Vagina (tissue), 2 donors: ENCODE measurements at regions not wholly inside any gene's neighbourhood (a gene's known extent, or its start where the extent isn't known, plus 50 kb on each side); places are given as distances from the start of the nearest gene placed in this dataset.
A peak's percentile ranks its signal among the peaks of the same experiment; 100 is the strongest.

Experiments
- DNase-seq, 2 donors: peaks; one replicate each; pipeline ENCODE4 v3.0.0-alpha.2; 2017; ENCODE audit errors: extremely low spot score in 2 of 2
- H3K27ac ChIP-seq: fragments of 200-600 bp; sonication (generic); one replicate; pipeline ENCODE4 v1.5.1; 2019
- H3K27me3 ChIP-seq: fragments of 200-600 bp; sonication (generic); one replicate; pipeline ENCODE4 v1.5.1; 2019
- H3K36me3 ChIP-seq, 2 donors: fragments of 200-600 bp; sonication (generic); one replicate each; pipeline ENCODE4 v1.5.1; 2017 to 2019
- H3K4me1 ChIP-seq: fragments of 200-600 bp; sonication (generic); one replicate; pipeline ENCODE4 v1.5.1; 2019
- H3K4me3 ChIP-seq, 2 donors: fragments of 200-600 bp; sonication (generic); 1 replicate in 1 of 2; 2 replicates in 1 of 2; pipeline ENCODE4 v1.5.1; 2016 to 2019
- H3K9me3 ChIP-seq: fragments of 200-600 bp; sonication (generic); one replicate; pipeline ENCODE4 v1.5.1; 2019
- POLR2A ChIP-seq, 2 donors: fragments of 450-650 bp; IDR thresholded peaks; one replicate each; pipeline ENCODE4 v1.6.1; 2017; ENCODE audit warnings: antibody characterized with exemption in 2 of 2, mild to moderate bottlenecking in 2 of 2, moderate library complexity in 2 of 2
- POLR2AphosphoS5 ChIP-seq, 2 donors: sonication (generic); formaldehyde crosslinking; IDR thresholded peaks; one replicate each; pipeline ENCODE4 v1.9.0; 2017; ENCODE audit warnings: antibody characterized with exemption in 2 of 2, mild to moderate bottlenecking in 2 of 2, low read depth in 1 of 2; ENCODE audit not compliant: insufficient read depth in 1 of 2
- intact Hi-C: fragments of 100-400 bp; cut with DNase I; formaldehyde crosslinking; loops from one replicate; pipeline ENCODE4 v1.15.1; 2023
- TF ChIP-seq, protein P1 (sequence below), 3 experiments: fragments of 450-650 bp in 2 of 3; fragments of 200-600 bp in 1 of 3; sonication (generic) in 1 of 3; IDR thresholded peaks; one replicate each; pipeline ENCODE4 v1.5.1; 2017 to 2019; ENCODE audit warnings: antibody characterized with exemption in 3 of 3, mild to moderate bottlenecking in 2 of 3, moderate library complexity in 2 of 3

DNA sequence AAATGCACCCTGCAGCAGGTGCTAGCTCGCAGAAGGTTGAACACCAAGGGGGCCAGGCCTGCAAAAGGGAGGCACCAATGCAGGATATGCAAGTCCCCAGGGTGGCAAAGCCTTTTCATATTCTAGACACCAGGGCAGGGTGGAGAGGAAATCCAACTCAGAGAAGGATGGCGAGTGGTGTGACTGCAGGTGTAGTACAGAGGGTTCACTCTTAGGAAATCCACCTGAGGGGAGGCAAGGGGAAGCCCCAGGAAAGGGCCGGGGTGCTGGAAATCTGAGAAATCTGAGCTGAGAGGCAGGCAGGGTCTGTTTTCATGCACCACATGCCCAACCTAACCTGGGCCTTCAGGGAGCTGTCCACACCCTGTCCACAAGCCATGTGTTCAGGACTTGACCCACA, 163.2 kb upstream of the CTTNBP2NL start:
- H3K27ac ChIP-seq = no peak overlapping the region
- no peaks in the 10 kb centered on the region for H3K36me3 ChIP-seq
- H3K9me3 ChIP-seq = no peaks in the 10 kb centered on the region
- no peaks in the 10 kb centered on the region for H3K27me3 ChIP-seq
- no peaks in the 10 kb centered on the region for H3K4me1 ChIP-seq
- peak in 1 of 2 donors; percentile 37 for DNase-seq
- intact Hi-C loops = no loop called here
- H3K4me3 ChIP-seq = no peak overlapping the region
- TF ChIP-seq POLR2AphosphoS5 (IDR thresholded peaks at IDR 0.05; ENCODE audit: insufficient read depth in 1 of 2, low read depth in 1 of 2) (no peak), POLR2A (IDR thresholded peaks at IDR 0.05) (no peak)
- TF ChIP-seq, protein P1, sequence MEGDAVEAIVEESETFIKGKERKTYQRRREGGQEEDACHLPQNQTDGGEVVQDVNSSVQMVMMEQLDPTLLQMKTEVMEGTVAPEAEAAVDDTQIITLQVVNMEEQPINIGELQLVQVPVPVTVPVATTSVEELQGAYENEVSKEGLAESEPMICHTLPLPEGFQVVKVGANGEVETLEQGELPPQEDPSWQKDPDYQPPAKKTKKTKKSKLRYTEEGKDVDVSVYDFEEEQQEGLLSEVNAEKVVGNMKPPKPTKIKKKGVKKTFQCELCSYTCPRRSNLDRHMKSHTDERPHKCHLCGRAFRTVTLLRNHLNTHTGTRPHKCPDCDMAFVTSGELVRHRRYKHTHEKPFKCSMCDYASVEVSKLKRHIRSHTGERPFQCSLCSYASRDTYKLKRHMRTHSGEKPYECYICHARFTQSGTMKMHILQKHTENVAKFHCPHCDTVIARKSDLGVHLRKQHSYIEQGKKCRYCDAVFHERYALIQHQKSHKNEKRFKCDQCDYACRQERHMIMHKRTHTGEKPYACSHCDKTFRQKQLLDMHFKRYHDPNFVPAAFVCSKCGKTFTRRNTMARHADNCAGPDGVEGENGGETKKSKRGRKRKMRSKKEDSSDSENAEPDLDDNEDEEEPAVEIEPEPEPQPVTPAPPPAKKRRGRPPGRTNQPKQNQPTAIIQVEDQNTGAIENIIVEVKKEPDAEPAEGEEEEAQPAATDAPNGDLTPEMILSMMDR (IDR thresholded peaks at IDR 0.05) = no peak

DNA sequence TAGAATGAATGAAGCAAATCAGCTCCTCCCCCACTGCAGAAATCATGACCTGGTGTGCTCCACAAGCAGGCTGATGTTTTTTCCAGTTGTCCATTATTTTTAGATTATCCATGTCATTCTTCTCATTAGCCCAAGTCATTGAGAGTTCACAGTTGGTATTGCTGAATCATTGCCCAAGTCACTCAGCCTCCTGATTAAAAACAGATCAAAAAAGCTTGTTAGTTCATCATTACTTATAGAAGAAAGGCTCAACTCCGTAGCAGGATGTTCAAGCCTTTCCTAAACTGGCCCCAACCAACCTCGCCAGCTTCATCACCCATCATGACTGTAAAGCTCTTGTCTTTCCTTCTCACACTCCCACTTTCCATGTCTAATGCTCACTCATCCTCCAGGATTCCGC, 161.3 kb upstream of the CTTNBP2NL start:
- H3K4me1 ChIP-seq = no peaks in the 10 kb centered on the region
- no peaks in the 10 kb centered on the region for H3K36me3 ChIP-seq
- intact Hi-C loops = no loop called here
- no peaks in the 10 kb centered on the region for H3K27me3 ChIP-seq
- DNase-seq = peak in 1 of 2 donors; percentile 37
- TF ChIP-seq POLR2AphosphoS5 (IDR thresholded peaks at IDR 0.05; ENCODE audit: insufficient read depth in 1 of 2, low read depth in 1 of 2) (no peak), POLR2A (IDR thresholded peaks at IDR 0.05) (no peak)
- TF ChIP-seq, protein P1 (IDR thresholded peaks at IDR 0.05) = no peak
- no peak overlapping the region for H3K4me3 ChIP-seq
- H3K27ac ChIP-seq = no peak overlapping the region
- H3K9me3 ChIP-seq = no peaks in the 10 kb centered on the region

DNA sequence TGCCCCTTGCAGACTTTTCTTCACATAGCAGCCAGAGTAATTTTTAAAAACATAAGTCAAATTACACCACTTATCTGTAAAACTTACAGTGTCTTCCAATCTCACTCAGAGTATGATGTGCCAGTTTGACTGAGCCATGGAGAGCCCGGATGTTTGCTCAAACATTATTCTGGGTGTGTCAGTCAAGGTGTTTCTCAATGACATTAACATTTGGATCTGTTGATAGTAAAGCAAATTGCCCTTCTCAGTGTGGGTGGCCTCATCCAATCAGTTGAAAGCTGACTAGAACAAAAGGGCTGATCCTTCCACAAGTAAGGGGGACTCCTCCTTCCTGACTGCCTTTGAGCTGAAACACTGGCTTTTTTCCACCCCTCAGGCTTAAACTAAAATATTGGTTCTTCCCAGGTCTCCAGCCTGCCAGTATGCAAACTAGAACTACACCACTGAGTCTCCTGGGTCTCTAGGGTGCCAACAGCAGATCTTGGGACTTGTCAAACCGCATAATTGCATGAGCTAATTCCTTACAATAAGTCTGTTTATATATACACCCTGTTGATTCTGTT, 157.9 kb upstream of the CTTNBP2NL start:
- intact Hi-C loops = no loop called here
- DNase-seq = no peak
- no peaks in the 10 kb centered on the region for H3K27me3 ChIP-seq
- no peaks in the 10 kb centered on the region for H3K4me1 ChIP-seq
- TF ChIP-seq POLR2A (IDR thresholded peaks at IDR 0.05) = no peak
- TF ChIP-seq POLR2AphosphoS5 (IDR thresholded peaks at IDR 0.05; ENCODE audit: insufficient read depth in 1 of 2, low read depth in 1 of 2) = no peak
- TF ChIP-seq, protein P1 (IDR thresholded peaks at IDR 0.05) = no peak
- H3K9me3 ChIP-seq = no peaks in the 10 kb centered on the region
- H3K4me3 ChIP-seq = no peak overlapping the region
- H3K36me3 ChIP-seq = no peaks in the 10 kb centered on the region
- no peak overlapping the region for H3K27ac ChIP-seq

DNA sequence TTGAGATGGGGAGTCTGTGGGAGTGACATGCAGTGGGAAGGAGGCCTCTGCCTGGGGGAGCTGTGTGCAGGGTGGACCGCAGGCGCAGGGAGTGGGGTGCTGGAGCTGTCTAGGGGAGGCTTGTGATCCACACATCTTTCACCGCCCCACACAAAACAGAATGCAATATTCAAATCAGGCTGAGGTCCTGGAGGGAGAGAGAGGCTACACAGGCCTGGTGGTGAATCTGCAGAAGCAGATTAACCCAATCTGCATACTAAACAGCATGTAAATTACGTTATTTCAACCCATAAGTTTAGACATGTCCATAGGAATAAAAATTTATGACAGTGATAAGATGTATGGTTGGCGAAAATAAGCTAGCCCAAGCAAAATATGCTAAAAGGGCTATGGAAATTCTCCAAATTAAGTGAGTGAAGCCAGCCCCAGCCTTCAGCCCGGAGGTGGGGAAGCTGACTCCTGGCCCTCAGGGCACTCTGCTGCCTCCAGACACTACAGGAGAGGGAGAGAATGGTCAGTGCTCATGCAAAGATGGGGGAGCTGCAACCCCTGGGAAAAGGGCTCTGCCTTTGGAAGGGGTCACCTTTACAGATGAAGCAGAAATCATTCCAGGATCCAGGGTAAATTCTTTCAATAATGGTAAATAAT, 156.2 kb upstream of the CTTNBP2NL start:
- H3K27ac ChIP-seq = no peak overlapping the region
- no peaks in the 10 kb centered on the region for H3K9me3 ChIP-seq
- H3K27me3 ChIP-seq = no peaks in the 10 kb centered on the region
- intact Hi-C loops = no loop called here
- TF ChIP-seq POLR2A (IDR thresholded peaks at IDR 0.05) (no peak), POLR2AphosphoS5 (IDR thresholded peaks at IDR 0.05; ENCODE audit: insufficient read depth in 1 of 2, low read depth in 1 of 2) (no peak)
- TF ChIP-seq, protein P1 (IDR thresholded peaks at IDR 0.05) = no peak
- H3K4me1 ChIP-seq = no peaks in the 10 kb centered on the region
- H3K4me3 ChIP-seq = no peak overlapping the region
- no peak for DNase-seq
- no peaks in the 10 kb centered on the region for H3K36me3 ChIP-seq

DNA sequence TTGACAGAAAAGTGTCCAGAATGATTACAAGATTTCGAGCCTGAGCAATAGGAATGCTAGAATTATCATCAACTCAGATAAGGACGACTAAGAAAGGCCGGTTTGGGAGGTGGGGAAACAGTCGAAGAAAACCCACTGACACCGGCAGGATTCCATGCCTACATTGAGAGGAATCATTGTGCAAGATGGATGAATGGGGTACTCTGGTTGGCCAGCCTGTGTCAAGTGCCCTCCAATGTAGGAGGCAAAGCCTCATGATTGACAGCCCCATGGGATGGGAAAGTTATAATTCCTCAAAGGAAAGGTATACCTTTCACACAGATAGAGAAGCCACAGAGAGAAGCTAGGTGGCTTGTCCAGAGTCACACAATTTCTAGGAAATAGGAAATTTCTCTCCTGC, 153.5 kb upstream of the CTTNBP2NL start:
- Histone ChIP-seq H3K36me3 (no peaks in the 10 kb centered on the region), H3K4me1 (no peaks in the 10 kb centered on the region), H3K4me3 (no peak overlapping the region), H3K27me3 (no peaks in the 10 kb centered on the region), H3K27ac (no peak overlapping the region), H3K9me3 (no peaks in the 10 kb centered on the region)
- TF ChIP-seq POLR2A (IDR thresholded peaks at IDR 0.05) = no peak
- TF ChIP-seq, protein P1 (IDR thresholded peaks at IDR 0.05) = no peak
- TF ChIP-seq POLR2AphosphoS5 (IDR thresholded peaks at IDR 0.05; ENCODE audit: insufficient read depth in 1 of 2, low read depth in 1 of 2) = no peak
- no peak for DNase-seq
- intact Hi-C loops = no loop called here
